Left ventricle myocardium superior (tissue), 1 donor: ENCODE measurements at regions not wholly inside any gene's neighbourhood (a gene's known extent, or its start where the extent isn't known, plus 50 kb on each side); places are given as distances from the start of the nearest gene placed in this dataset. TPM values are rescaled to one million over a fixed set of nuclear protein-coding genes. Genes with fewer than 3 reads are reported as not detected.

Experiments used
- ATAC-seq: fragments of 200-7000 bp; cut with Tn5 transposase; one replicate; pipeline ENCODE4 v1.9.1; 2020; ENCODE audit warnings: mild to moderate bottlenecking, moderate library complexity
- DNase-seq: peaks from one replicate; pipeline ENCODE4 v3.0.0-alpha.2; 2020
- intact Hi-C: fragments of 100-400 bp; cut with micrococcal nuclease; formaldehyde crosslinking; loops from one replicate; pipeline ENCODE4 v1.11.0; 2022
- microRNA-seq: library from miRNA; unstranded; fragments of <30 nt; microRNA quantifications from one replicate; pipeline ENCODE4 v1.2.0, GENCODE V29; 2020; ENCODE audit warnings: borderline number of aligned reads
- donor health status: DM: no; HTN: yes; CAD: no; lungs with severe emphysema.

DNA sequence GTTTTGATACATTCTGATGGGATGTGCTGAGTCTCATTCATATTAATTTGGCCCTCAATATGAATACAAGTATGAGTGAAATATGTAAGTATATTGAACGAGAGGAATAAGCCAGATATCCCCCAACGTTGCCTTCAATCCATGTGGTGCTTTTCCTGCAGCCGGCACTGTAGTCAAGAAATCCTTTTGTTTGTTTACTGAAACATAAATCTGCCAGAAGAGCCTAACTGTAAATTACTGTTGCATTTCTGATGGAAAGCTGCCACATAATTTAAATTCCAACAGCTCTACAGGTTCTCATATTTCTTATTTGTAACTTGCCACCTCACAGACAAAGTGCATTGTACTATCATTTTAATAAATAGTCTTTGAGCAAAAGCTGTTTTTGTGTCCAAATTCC, 314.0 kb downstream of the KBTBD8 start:
- DNase-seq (no peak), ATAC-seq (no peak)
- intact Hi-C loops, result no loop called here

GRCh38 chr3:67318162-67318561, 320.1 kb downstream of the KBTBD8 start:
- ATAC-seq (no peak), DNase-seq (no peak)
- intact Hi-C loops, result no loop called here

- intact Hi-C loops, result no loop called here
- no peak for DNase-seq
- no peak for ATAC-seq
Observed at GRCh38 chr3:67324554-67324953, 326.4 kb downstream of the KBTBD8 start.

Small RNAs in the stretch of these regions (microRNA-seq; reads per million reads assigned to microRNA genes)
- not detected for gene MIR4272
